ENCODE measurements at regions not wholly inside any gene's neighbourhood (a gene's known extent, or its start where the extent isn't known, plus 50 kb on each side); places are given as distances from the start of the nearest gene placed in this dataset.

GRCh38 chr6:5937936-5938706 lies 68.6 kb downstream of the NRN1 start:
- peak; percentile 17 for TF ChIP-seq CTCF (IDR thresholded peaks at IDR 0.05)
- TF ChIP-seq EZH2 (IDR thresholded peaks at IDR 0.05) = no peak
- TF ChIP-seq EZH2phosphoT487 (IDR thresholded peaks at IDR 0.05) = no peak

Measured in neural progenitor cell (in vitro differentiated cells).